HEK293 (cell line): ENCODE measurements at regions not wholly inside any gene's neighbourhood (a gene's known extent, or its start where the extent isn't known, plus 50 kb on each side); places are given as distances from the start of the nearest gene placed in this dataset.

Source experiments
- KLF16 ChIP-seq: fragments of 450-650 bp; formaldehyde crosslinking; IDR thresholded peaks from 2 replicates; pipeline ENCODE4 v1.5.1; 2017; ENCODE audit warnings: missing biosample characterization, missing genetic modification characterization
- MEIS1 ChIP-seq: sonication (generic); formaldehyde crosslinking; IDR thresholded peaks from 2 replicates; pipeline ENCODE4 v1.8.1; 2022; ENCODE audit warnings: missing genetic modification reagents, mild to moderate bottlenecking, borderline replicate concordance
- MYNN ChIP-seq: fragments of 450-650 bp; formaldehyde crosslinking; IDR thresholded peaks from 2 replicates; pipeline ENCODE4 v1.5.1; 2016; ENCODE audit warnings: missing biosample characterization, missing genetic modification characterization, borderline replicate concordance
- OSR2 ChIP-seq: fragments of 450-650 bp; formaldehyde crosslinking; IDR thresholded peaks from 2 replicates; pipeline ENCODE4 v1.5.1; 2016; ENCODE audit warnings: missing biosample characterization, missing genetic modification characterization
- PRDM10 ChIP-seq: fragments of 450-650 bp; formaldehyde crosslinking; IDR thresholded peaks from 2 replicates; pipeline ENCODE4 v1.5.1; 2016; ENCODE audit warnings: missing biosample characterization, missing genetic modification characterization
- SALL2 ChIP-seq: fragments of 450-650 bp; formaldehyde crosslinking; IDR thresholded peaks from 2 replicates; pipeline ENCODE4 v1.5.0; 2017; ENCODE audit warnings: missing biosample characterization, mild to moderate bottlenecking, missing genetic modification characterization, borderline replicate concordance
- ZNF510 ChIP-seq: fragments of 450-650 bp; formaldehyde crosslinking; IDR thresholded peaks from 2 replicates; pipeline ENCODE4 v1.5.1; 2018; ENCODE audit warnings: mild to moderate bottlenecking, missing genetic modification characterization, missing biosample characterization; ENCODE audit not compliant: insufficient replicate concordance
- ZNF792 ChIP-seq: fragments of 450-650 bp; formaldehyde crosslinking; IDR thresholded peaks from 2 replicates; pipeline ENCODE4 v1.5.1; 2016; ENCODE audit warnings: missing biosample characterization, missing genetic modification characterization
- TF ChIP-seq, protein P1 (sequence below): fragments of 450-650 bp; formaldehyde crosslinking; IDR thresholded peaks from 2 replicates; pipeline ENCODE4 v1.5.1; 2016; ENCODE audit warnings: missing biosample characterization, missing genetic modification characterization
- TF ChIP-seq, protein P2 (sequence below): fragments of 450-650 bp; formaldehyde crosslinking; IDR thresholded peaks from 2 replicates; pipeline ENCODE4 v1.5.1; 2016; ENCODE audit warnings: missing biosample characterization, missing genetic modification characterization

GRCh38 chr4:73309211-73309610, 50.6 kb upstream of the ANKRD17 start:
- TF ChIP-seq KLF16 (no peak), OSR2 (tag by site-specific recombination) (no peak), ZNF510 (tag by site-specific recombination) (no peak), ZNF792 (tag by site-specific recombination) (no peak), PRDM10 (tag by site-specific recombination) (no peak), SALL2 (tag by site-specific recombination) (no peak), MEIS1 (CRISPR knock-in tag) (no peak), MYNN (no peak)
- TF ChIP-seq, protein P1, sequence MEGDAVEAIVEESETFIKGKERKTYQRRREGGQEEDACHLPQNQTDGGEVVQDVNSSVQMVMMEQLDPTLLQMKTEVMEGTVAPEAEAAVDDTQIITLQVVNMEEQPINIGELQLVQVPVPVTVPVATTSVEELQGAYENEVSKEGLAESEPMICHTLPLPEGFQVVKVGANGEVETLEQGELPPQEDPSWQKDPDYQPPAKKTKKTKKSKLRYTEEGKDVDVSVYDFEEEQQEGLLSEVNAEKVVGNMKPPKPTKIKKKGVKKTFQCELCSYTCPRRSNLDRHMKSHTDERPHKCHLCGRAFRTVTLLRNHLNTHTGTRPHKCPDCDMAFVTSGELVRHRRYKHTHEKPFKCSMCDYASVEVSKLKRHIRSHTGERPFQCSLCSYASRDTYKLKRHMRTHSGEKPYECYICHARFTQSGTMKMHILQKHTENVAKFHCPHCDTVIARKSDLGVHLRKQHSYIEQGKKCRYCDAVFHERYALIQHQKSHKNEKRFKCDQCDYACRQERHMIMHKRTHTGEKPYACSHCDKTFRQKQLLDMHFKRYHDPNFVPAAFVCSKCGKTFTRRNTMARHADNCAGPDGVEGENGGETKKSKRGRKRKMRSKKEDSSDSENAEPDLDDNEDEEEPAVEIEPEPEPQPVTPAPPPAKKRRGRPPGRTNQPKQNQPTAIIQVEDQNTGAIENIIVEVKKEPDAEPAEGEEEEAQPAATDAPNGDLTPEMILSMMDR (tag by site-specific recombination): no peak
- TF ChIP-seq, protein P2, sequence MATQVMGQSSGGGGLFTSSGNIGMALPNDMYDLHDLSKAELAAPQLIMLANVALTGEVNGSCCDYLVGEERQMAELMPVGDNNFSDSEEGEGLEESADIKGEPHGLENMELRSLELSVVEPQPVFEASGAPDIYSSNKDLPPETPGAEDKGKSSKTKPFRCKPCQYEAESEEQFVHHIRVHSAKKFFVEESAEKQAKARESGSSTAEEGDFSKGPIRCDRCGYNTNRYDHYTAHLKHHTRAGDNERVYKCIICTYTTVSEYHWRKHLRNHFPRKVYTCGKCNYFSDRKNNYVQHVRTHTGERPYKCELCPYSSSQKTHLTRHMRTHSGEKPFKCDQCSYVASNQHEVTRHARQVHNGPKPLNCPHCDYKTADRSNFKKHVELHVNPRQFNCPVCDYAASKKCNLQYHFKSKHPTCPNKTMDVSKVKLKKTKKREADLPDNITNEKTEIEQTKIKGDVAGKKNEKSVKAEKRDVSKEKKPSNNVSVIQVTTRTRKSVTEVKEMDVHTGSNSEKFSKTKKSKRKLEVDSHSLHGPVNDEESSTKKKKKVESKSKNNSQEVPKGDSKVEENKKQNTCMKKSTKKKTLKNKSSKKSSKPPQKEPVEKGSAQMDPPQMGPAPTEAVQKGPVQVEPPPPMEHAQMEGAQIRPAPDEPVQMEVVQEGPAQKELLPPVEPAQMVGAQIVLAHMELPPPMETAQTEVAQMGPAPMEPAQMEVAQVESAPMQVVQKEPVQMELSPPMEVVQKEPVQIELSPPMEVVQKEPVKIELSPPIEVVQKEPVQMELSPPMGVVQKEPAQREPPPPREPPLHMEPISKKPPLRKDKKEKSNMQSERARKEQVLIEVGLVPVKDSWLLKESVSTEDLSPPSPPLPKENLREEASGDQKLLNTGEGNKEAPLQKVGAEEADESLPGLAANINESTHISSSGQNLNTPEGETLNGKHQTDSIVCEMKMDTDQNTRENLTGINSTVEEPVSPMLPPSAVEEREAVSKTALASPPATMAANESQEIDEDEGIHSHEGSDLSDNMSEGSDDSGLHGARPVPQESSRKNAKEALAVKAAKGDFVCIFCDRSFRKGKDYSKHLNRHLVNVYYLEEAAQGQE (tag by site-specific recombination): no peak
